ENCODE measurements at regions not wholly inside any gene's neighbourhood (a gene's known extent, or its start where the extent isn't known, plus 50 kb on each side); places are given as distances from the start of the nearest gene placed in this dataset.
"Not testable (repeated sequence)": the region's sequence is repeated elsewhere in the genome, so short reads cannot be mapped to it uniquely, and the experiment has no call there.

DNA sequence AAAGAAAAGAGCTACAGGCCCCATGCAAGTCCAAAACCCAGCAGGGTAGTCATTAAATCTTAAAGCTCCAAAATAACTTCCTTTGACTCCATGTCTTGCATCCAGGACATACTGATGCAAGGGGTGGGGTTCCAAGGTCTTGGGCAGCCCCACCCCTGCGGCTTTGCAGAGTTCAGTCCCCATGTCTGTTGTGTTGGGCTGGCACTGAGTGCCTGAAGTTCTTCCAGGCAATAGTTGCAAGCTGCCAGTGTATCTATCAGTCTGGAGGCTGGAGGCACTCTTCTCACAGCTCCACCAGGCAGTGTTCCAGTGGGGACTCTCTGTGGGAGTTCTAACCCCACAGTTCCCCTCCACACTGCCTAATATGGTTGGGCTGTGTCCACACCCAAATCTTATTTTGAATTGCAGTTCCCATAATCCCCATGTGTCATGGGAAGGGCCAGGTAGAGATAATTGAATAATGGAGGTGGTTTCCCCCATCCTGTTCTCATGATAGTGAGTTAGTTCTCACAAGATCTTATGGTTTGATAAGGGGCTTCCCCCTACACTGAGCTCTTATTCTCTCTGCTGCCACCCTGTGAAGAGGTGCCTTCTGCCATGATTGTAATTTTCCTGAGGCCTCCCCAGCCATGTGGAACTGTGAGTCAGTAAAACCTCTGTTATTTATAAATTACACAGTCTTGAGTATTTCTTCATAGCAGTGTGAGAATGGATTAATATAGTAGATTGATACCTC lies 237.5 kb upstream of the ADRA1B start:
- DNase-seq (no peak), ATAC-seq (ENCODE audit: insufficient read depth, low FRiP score) (no peak)
- Histone ChIP-seq H3K9ac (ENCODE audit: insufficient read depth in 1 of 2, low read length in 2 of 2) (no peak overlapping the region), H3K4me1 (ENCODE audit: control insufficient read depth in 5 of 5, insufficient read depth in 5 of 5, low read length in 5 of 5) (no peaks in the 10 kb centered on the region), H3K9me3 (ENCODE audit: control insufficient read depth in 4 of 4, insufficient read depth in 3 of 4, low read length in 3 of 4) (peaks cover 0 to 12% (median 7%) of the 10 kb centered on the region in 4 donors), H3K27ac (ENCODE audit: low read depth in 1 of 2, low read length in 1 of 2) (no peak overlapping the region), H3K36me3 (ENCODE audit: control insufficient read depth in 4 of 4, insufficient read depth in 4 of 4, low read length in 4 of 4) (no peaks in the 10 kb centered on the region), H3K4me3 (no peak overlapping the region), H3K27me3 (ENCODE audit: control insufficient read depth in 3 of 3, insufficient read depth in 3 of 3, low read length in 2 of 3) (no peaks in the 10 kb centered on the region)
- no peak for TF ChIP-seq CTCF (IDR thresholded peaks at IDR 0.05; ENCODE audit: control extremely low read depth, extremely low read depth)
- 37 to 74% methylated on average over 1 of the region's 1 CpG for WGBS, 2 donors

GRCh38 chr5:159680095-159680494 lies 236.2 kb upstream of the ADRA1B start:
- peaks cover 0 to 12% (median 7%) of the 10 kb centered on the region in 4 donors for H3K9me3 ChIP-seq (ENCODE audit: control insufficient read depth in 4 of 4, insufficient read depth in 3 of 4, low read length in 3 of 4)
- H3K27ac ChIP-seq (ENCODE audit: low read depth in 1 of 2, low read length in 1 of 2): no peak overlapping the region
- no peak for ATAC-seq (ENCODE audit: insufficient read depth, low FRiP score)
- H3K4me3 ChIP-seq: no peak overlapping the region
- no peaks in the 10 kb centered on the region for H3K4me1 ChIP-seq (ENCODE audit: control insufficient read depth in 5 of 5, insufficient read depth in 5 of 5, low read length in 5 of 5)
- H3K36me3 ChIP-seq (ENCODE audit: control insufficient read depth in 4 of 4, insufficient read depth in 4 of 4, low read length in 4 of 4): no peaks in the 10 kb centered on the region
- H3K9ac ChIP-seq (ENCODE audit: insufficient read depth in 1 of 2, low read length in 2 of 2): no peak overlapping the region
- WGBS, 2 donors: 65 to 96% methylated on average over 3 of the region's 3 CpGs
- no peaks in the 10 kb centered on the region for H3K27me3 ChIP-seq (ENCODE audit: control insufficient read depth in 3 of 3, insufficient read depth in 3 of 3, low read length in 2 of 3)
- no peak for DNase-seq
- no peak for TF ChIP-seq CTCF (IDR thresholded peaks at IDR 0.05; ENCODE audit: control extremely low read depth, extremely low read depth)

- Histone ChIP-seq H3K27ac (ENCODE audit: low read depth in 1 of 2, low read length in 1 of 2) (no peak overlapping the region), H3K4me1 (ENCODE audit: control insufficient read depth in 5 of 5, insufficient read depth in 5 of 5, low read length in 5 of 5) (no peaks in the 10 kb centered on the region), H3K4me3 (no peak overlapping the region), H3K9ac (ENCODE audit: insufficient read depth in 1 of 2, low read length in 2 of 2) (no peak overlapping the region), H3K27me3 (ENCODE audit: control insufficient read depth in 3 of 3, insufficient read depth in 3 of 3, low read length in 2 of 3) (no peaks in the 10 kb centered on the region), H3K9me3 (ENCODE audit: control insufficient read depth in 4 of 4, insufficient read depth in 3 of 4, low read length in 3 of 4) (peaks cover 0 to 12% (median 6%) of the 10 kb centered on the region in 4 donors), H3K36me3 (ENCODE audit: control insufficient read depth in 4 of 4, insufficient read depth in 4 of 4, low read length in 4 of 4) (no peaks in the 10 kb centered on the region)
- DNase-seq (no peak), ATAC-seq (ENCODE audit: insufficient read depth, low FRiP score) (no peak)
- no peak for TF ChIP-seq CTCF (IDR thresholded peaks at IDR 0.05; ENCODE audit: control extremely low read depth, extremely low read depth)
Measured at GRCh38 chr5:159681661-159682060, 234.6 kb upstream of the ADRA1B start.

- TF ChIP-seq CTCF (IDR thresholded peaks at IDR 0.05; ENCODE audit: control extremely low read depth, extremely low read depth): no peak
- DNase-seq (no peak), ATAC-seq (ENCODE audit: insufficient read depth, low FRiP score) (no peak)
- Histone ChIP-seq H3K9me3 (ENCODE audit: control insufficient read depth in 4 of 4, insufficient read depth in 3 of 4, low read length in 3 of 4) (peaks cover 0 to 12% (median 6%) of the 10 kb centered on the region in 4 donors), H3K36me3 (ENCODE audit: control insufficient read depth in 4 of 4, insufficient read depth in 4 of 4, low read length in 4 of 4) (no peaks in the 10 kb centered on the region), H3K4me3 (no peak overlapping the region), H3K27ac (ENCODE audit: low read depth in 1 of 2, low read length in 1 of 2) (no peak overlapping the region), H3K27me3 (ENCODE audit: control insufficient read depth in 3 of 3, insufficient read depth in 3 of 3, low read length in 2 of 3) (no peaks in the 10 kb centered on the region), H3K4me1 (ENCODE audit: control insufficient read depth in 5 of 5, insufficient read depth in 5 of 5, low read length in 5 of 5) (no peaks in the 10 kb centered on the region), H3K9ac (ENCODE audit: insufficient read depth in 1 of 2, low read length in 2 of 2) (no peak overlapping the region)
- WGBS, 2 donors: 77 to 88% methylated on average over 2 of the region's 2 CpGs
Measured at GRCh38 chr5:159682623-159683022, 233.7 kb upstream of the ADRA1B start.

DNA sequence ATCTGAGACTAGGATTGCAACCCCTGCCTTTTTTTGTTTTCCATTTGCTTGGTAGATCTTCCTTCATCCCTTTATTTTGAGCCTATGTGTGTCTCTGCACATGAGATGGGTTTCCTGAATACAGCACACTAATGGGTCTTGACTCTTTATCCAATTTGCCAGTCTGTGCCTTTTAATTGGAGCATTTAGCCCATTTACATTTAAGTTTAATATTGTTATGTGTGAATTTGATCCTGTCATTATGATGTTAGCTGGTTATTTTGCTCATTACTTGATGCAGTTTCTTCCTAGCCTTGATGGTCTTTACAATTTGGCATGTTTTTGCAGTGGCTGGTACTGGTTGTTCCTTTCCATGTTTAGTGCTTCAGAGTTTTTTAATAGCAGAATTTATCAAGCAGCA lies 228.4 kb upstream of the ADRA1B start:
- not testable (repeated sequence) for H3K4me1 ChIP-seq (ENCODE audit: control insufficient read depth in 5 of 5, insufficient read depth in 5 of 5, low read length in 5 of 5); H3K36me3 ChIP-seq (ENCODE audit: control insufficient read depth in 4 of 4, insufficient read depth in 4 of 4, low read length in 4 of 4); H3K9me3 ChIP-seq (ENCODE audit: control insufficient read depth in 4 of 4, insufficient read depth in 3 of 4, low read length in 3 of 4); H3K4me3 ChIP-seq; H3K27me3 ChIP-seq (ENCODE audit: control insufficient read depth in 3 of 3, insufficient read depth in 3 of 3, low read length in 2 of 3); H3K9ac ChIP-seq (ENCODE audit: insufficient read depth in 1 of 2, low read length in 2 of 2); H3K27ac ChIP-seq (ENCODE audit: low read depth in 1 of 2, low read length in 1 of 2); ATAC-seq (ENCODE audit: insufficient read depth, low FRiP score); DNase-seq
